ENCODE measurements at regions not wholly inside any gene's neighbourhood (a gene's known extent, or its start where the extent isn't known, plus 50 kb on each side); places are given as distances from the start of the nearest gene placed in this dataset.
"Not testable (repeated sequence)": the region's sequence is repeated elsewhere in the genome, so short reads cannot be mapped to it uniquely, and the experiment has no call there.

DNA sequence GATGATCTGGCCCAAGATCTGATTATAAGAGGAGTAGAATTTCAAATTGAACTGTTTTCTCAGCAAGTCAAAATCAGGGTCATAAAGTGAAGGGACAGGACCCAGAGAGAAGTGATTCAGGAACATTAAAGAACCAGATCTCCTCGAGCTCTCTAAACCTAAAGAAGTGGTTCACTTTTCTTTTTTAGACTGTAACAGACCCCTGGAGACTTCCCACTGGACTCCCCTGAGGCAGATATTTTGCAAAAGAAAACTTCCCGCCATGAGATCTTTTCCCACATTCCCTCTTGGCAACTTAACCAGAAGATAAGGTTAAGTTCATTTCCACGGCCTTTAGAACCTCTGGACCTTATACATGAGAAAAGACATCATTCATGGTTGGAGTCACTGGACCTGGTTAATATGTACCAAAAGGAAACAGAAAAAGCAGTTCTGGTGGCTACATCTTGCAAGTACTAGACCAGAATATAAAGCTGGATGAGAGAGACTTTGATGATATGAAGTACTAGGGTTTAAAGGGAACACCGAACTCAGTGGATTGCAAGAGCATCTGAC is 1061.4 kb downstream of the MRPL39 start:
- no peak for DNase-seq (ENCODE audit: low read depth)
- H3K4me3 ChIP-seq (ENCODE audit: control insufficient read depth, low read depth, low read length) = no peak overlapping the region
- TF ChIP-seq, protein P1, sequence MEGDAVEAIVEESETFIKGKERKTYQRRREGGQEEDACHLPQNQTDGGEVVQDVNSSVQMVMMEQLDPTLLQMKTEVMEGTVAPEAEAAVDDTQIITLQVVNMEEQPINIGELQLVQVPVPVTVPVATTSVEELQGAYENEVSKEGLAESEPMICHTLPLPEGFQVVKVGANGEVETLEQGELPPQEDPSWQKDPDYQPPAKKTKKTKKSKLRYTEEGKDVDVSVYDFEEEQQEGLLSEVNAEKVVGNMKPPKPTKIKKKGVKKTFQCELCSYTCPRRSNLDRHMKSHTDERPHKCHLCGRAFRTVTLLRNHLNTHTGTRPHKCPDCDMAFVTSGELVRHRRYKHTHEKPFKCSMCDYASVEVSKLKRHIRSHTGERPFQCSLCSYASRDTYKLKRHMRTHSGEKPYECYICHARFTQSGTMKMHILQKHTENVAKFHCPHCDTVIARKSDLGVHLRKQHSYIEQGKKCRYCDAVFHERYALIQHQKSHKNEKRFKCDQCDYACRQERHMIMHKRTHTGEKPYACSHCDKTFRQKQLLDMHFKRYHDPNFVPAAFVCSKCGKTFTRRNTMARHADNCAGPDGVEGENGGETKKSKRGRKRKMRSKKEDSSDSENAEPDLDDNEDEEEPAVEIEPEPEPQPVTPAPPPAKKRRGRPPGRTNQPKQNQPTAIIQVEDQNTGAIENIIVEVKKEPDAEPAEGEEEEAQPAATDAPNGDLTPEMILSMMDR (IDR thresholded peaks at IDR 0.05; ENCODE audit: control insufficient read depth, insufficient read depth, low read depth, low read length, missing control alignments) = no peak

DNA sequence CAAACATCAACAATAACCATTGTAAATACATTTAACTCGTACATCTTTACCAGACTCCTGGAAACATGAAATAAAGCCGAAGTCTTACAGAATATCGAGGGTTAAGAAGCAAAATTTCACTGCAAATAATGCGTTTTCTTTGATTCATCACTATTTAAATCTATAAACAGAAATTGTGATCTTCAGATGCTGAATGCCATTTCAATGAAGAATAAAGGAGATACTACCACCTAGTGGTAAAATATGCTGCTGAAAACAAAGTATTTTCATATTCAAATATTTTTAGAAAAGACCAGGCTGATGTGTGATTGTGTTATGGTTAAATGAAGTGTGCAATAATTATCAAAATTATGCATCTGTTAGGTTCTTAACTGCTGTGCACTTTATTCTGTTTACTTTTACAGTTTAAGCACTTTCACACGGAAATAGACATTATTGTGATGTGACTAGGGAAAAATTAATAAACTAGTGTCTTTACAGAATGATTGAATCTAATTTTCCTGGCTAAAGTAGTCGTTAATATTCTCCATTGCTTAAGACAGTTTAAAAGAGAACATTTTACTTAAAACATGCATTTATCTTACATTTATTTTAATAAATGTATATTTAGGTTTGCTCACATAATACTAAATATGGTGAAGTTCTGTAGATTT is 1093.1 kb downstream of the MRPL39 start:
- TF ChIP-seq, protein P1 (IDR thresholded peaks at IDR 0.05; ENCODE audit: control insufficient read depth, insufficient read depth, low read depth, low read length, missing control alignments) = no peak
- no peak overlapping the region for H3K4me3 ChIP-seq (ENCODE audit: control insufficient read depth, low read depth, low read length)
- no peak for DNase-seq (ENCODE audit: low read depth)

DNA sequence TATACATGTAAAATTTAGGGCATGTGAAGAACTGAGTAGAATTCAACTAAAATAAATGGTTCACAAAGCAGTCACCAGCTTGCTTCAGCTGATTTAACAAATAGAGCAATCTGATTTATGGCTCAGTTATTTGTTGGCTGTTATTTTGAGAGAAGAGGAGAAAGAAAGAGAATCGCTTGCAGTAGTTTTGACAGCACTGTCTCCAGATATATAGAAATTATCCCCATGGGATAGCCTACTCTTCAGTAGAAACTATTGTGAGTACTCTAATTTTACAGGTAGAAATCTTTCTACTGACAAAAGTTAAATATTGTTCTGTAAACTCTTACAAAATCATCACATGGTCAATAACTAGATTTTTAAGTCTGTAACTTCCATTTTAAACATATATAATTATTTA is 1098.2 kb downstream of the MRPL39 start:
- no peak for DNase-seq (ENCODE audit: low read depth)
- TF ChIP-seq, protein P1 (IDR thresholded peaks at IDR 0.05; ENCODE audit: control insufficient read depth, insufficient read depth, low read depth, low read length, missing control alignments) = no peak
- no peak overlapping the region for H3K4me3 ChIP-seq (ENCODE audit: control insufficient read depth, low read depth, low read length)

- H3K4me3 ChIP-seq (ENCODE audit: control insufficient read depth, low read depth, low read length) = no peak overlapping the region
- no peak for DNase-seq (ENCODE audit: low read depth)
- TF ChIP-seq, protein P1 (IDR thresholded peaks at IDR 0.05; ENCODE audit: control insufficient read depth, insufficient read depth, low read depth, low read length, missing control alignments) = no peak
Observed at GRCh38 chr21:24486973-24487372, 1120.3 kb downstream of the MRPL39 start.

GRCh38 chr21:24483361-24483760 is 1123.9 kb downstream of the MRPL39 start:
- not testable (repeated sequence) for DNase-seq (ENCODE audit: low read depth); H3K4me3 ChIP-seq (ENCODE audit: control insufficient read depth, low read depth, low read length)

- TF ChIP-seq, protein P1 (IDR thresholded peaks at IDR 0.05; ENCODE audit: control insufficient read depth, insufficient read depth, low read depth, low read length, missing control alignments) = no peak
- no peak for DNase-seq (ENCODE audit: low read depth)
- no peak overlapping the region for H3K4me3 ChIP-seq (ENCODE audit: control insufficient read depth, low read depth, low read length)
Observed at GRCh38 chr21:24470852-24471251, 1136.4 kb downstream of the MRPL39 start.

- no peak for DNase-seq (ENCODE audit: low read depth)
- no peak overlapping the region for H3K4me3 ChIP-seq (ENCODE audit: control insufficient read depth, low read depth, low read length)
- TF ChIP-seq, protein P1 (IDR thresholded peaks at IDR 0.05; ENCODE audit: control insufficient read depth, insufficient read depth, low read depth, low read length, missing control alignments) = no peak
Observed at GRCh38 chr21:24456358-24456757, 1150.9 kb downstream of the MRPL39 start.

Data from AG09309 (cell line).